T-cell (primary cell): ENCODE measurements at regions not wholly inside any gene's neighbourhood (a gene's known extent, or its start where the extent isn't known, plus 50 kb on each side); places are given as distances from the start of the nearest gene placed in this dataset.

Experiments used
- ATAC-seq, 4 experiments: fragments of 200-7000 bp in 3 of 4; fragments of 150-1000 bp in 1 of 4; cut with Tn5 transposase; replicated peaks in 1 of 4; 1 replicate in 3 of 4; 2 replicates in 1 of 4; pipeline ENCODE4 v1.10.0; 2021; ENCODE audit warnings: moderate library complexity in 3 of 4, mild to moderate bottlenecking in 2 of 4, moderate number of reproducible peaks in 1 of 4
- CTCF ChIA-PET, 2 donors: fragments of 300-600 bp; sonication (Branson Sonifier 250); formaldehyde crosslinking; loops; one replicate each; lab custom pipeline; 2022; ENCODE audit warnings: antibody characterized with exemption in 2 of 2; lab: Charles Lee
- POLR2A ChIA-PET, 2 donors: fragments of 300-600 bp; sonication (Branson Sonifier 250); formaldehyde crosslinking; loops; one replicate each; lab custom pipeline; 2022; ENCODE audit warnings: antibody characterized with exemption in 2 of 2; lab: Charles Lee
- DNase-seq, 35 experiments: peaks; one replicate each; pipeline versions ENCODE4 v3.0.0 to v3.0.0-alpha.2; 2013 to 2023
- H3K27ac ChIP-seq: one replicate; pipeline ENCODE4 v1.5.1; 2013; ENCODE audit warnings: low read length
- H3K27me3 ChIP-seq, 2 experiments: replicated peaks in 1 of 2; 1 replicate in 1 of 2; 2 replicates in 1 of 2; pipeline versions ENCODE4 v1.6.1 to v1.7.0; 2013; ENCODE audit warnings: low read length in 1 of 2, mixed read lengths in 1 of 2; ENCODE audit not compliant: control insufficient read depth in 2 of 2, insufficient read depth in 2 of 2; ENCODE audit errors: extremely low read depth in 1 of 2
- H3K36me3 ChIP-seq, 2 donors: 1 replicate in 1 of 2; 2 replicates in 1 of 2; pipeline versions ENCODE4 v1.6.1 to v1.7.0; 2013; ENCODE audit warnings: low read length in 1 of 2; ENCODE audit not compliant: control insufficient read depth in 2 of 2, insufficient read depth in 1 of 2; ENCODE audit errors: extremely low read depth in 1 of 2
- H3K4me1 ChIP-seq, 2 experiments: 1 replicate in 1 of 2; 2 replicates in 1 of 2; pipeline versions ENCODE4 v1.6.1 to v1.7.0; 2013; ENCODE audit warnings: low read length in 2 of 2, mixed read lengths in 1 of 2; ENCODE audit not compliant: insufficient read depth in 2 of 2, control insufficient read depth in 1 of 2; ENCODE audit errors: extremely low read depth in 1 of 2
- H3K4me3 ChIP-seq, 2 donors: 1 replicate in 1 of 2; 2 replicates in 1 of 2; pipeline versions ENCODE4 v1.5.1 to v1.7.0; 2013; ENCODE audit warnings: mild to moderate bottlenecking in 2 of 2, low read length in 1 of 2, moderate library complexity in 1 of 2; ENCODE audit not compliant: control insufficient read depth in 1 of 2; ENCODE audit errors: extremely low read depth in 1 of 2
- H3K9me3 ChIP-seq: 2 replicates; pipeline ENCODE4 v1.7.0; 2013
- H3K27ac Mint-ChIP-seq, 2 donors: one replicate each; pipeline ENCODE4 v1.8.0; 2020 to 2021; ENCODE audit warnings: mild to moderate bottlenecking in 2 of 2, mixed read lengths in 2 of 2
- H3K27me3 Mint-ChIP-seq, 2 donors: one replicate each; pipeline ENCODE4 v1.8.0; 2021 to 2022; ENCODE audit warnings: mixed read lengths in 2 of 2
- H3K36me3 Mint-ChIP-seq: one replicate; pipeline ENCODE4 v1.8.0; 2021; ENCODE audit warnings: mixed read lengths
- H3K4me1 Mint-ChIP-seq, 3 donors: one replicate each; pipeline ENCODE4 v1.8.0; 2020 to 2022; ENCODE audit warnings: mixed read lengths in 3 of 3, mild to moderate bottlenecking in 1 of 3
- H3K4me3 Mint-ChIP-seq, 3 donors: one replicate each; pipeline ENCODE4 v1.8.0; 2020 to 2022; ENCODE audit warnings: mild to moderate bottlenecking in 3 of 3, mixed read lengths in 3 of 3, moderate library complexity in 3 of 3
- H3K9me3 Mint-ChIP-seq, 3 donors: one replicate each; pipeline ENCODE4 v1.8.0; 2020 to 2022; ENCODE audit warnings: mixed read lengths in 3 of 3
- WGBS: methylation state at CpG from one replicate; pipeline ENCODE4 v1.1.5; 2013; ENCODE audit warnings: missing lambda C conversion rate; ENCODE audit not compliant: insufficient coverage; 5-methylcytosine and 5-hydroxymethylcytosine counted together

DNA sequence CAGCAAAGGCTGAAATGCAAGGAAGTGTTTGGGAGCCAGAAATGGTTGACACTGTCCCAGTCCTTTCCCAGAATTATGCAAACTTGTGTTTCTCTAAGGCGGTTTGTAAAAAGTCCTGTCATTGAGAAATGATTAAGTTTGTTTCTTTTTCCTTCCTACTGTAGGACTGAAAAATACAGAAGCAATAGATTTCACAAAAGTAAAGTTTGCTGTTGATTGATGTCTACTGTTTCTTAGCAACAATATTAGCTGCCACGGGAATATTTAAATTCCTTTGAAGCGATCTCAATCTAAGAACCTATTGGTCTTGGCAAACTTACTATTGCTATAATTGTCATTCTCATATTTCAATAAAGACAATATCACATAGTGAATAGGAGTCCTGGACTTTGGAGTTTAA lies 100.7 kb upstream of the IL12A start:
- H3K36me3 ChIP-seq: no peaks in the 10 kb centered on the region
- ATAC-seq (no peak), DNase-seq (no peak)
- H3K4me3 Mint-ChIP-seq: no peak overlapping the region
- H3K27me3 Mint-ChIP-seq: no peaks in the 10 kb centered on the region
- H3K4me1 Mint-ChIP-seq: no peaks in the 10 kb centered on the region
- peaks cover 0 to 3% of the 10 kb centered on the region in 2 experiments for H3K27me3 ChIP-seq
- no peaks in the 10 kb centered on the region for H3K9me3 Mint-ChIP-seq
- no peaks in the 10 kb centered on the region for H3K36me3 Mint-ChIP-seq
- H3K4me3 ChIP-seq: no peak overlapping the region
- ChIA-PET CTCF (interaction anchor here (0.6 to 2.1 kb wide), 2 partner anchors 511 to 526 kb away, joined by 6 to 8 read pairs; partner anchors contain the start of gene IFT80 (in 1 of the 2)), POLR2A (interaction anchor here in 1 of 2 donors (0.6 kb wide), 1 partner anchor 26 kb away, joined by 4 read pairs; no protein-coding TSS in a partner anchor)
- H3K27ac ChIP-seq: no peak overlapping the region
- WGBS: no CpG with 5 or more reads among the region's 3 CpGs
- no peak overlapping the region for H3K27ac Mint-ChIP-seq
- no peaks in the 10 kb centered on the region for H3K9me3 ChIP-seq
- no peaks in the 10 kb centered on the region for H3K4me1 ChIP-seq

DNA sequence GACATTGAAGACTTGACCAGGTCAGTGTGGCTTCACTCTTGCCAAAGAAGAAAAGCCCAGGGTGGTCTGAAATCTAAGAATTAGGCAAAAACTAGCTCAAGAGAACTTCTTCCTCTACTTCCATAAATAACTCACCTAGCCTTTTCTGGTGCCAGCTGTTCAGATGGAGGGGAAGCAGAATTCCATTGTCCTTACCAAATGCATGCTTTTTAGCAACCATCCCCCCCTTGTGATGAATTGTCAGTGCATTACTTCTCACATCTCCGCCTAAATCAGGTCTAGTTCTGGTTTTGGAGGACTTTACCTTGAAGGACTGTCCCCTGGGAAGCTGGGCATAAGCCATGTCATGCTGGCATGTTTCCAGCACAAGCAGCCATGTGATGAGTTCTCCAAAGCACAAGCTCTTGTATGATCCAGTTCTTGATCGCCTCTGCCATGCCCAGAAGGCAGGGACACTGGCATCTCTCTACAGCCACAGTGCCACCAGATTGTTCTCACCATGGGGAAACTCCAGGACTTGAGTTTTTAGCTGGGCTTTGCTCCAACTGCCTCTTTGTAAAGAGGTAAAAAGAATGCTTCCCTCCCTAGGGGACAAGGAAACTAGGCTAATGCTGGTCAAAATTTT lies 96.4 kb upstream of the IL12A start:
- no peak overlapping the region for H3K4me3 ChIP-seq
- ATAC-seq (no peak), DNase-seq (no peak)
- no peaks in the 10 kb centered on the region for H3K4me1 ChIP-seq
- POLR2A ChIA-PET: no interaction called here
- no peaks in the 10 kb centered on the region for H3K36me3 Mint-ChIP-seq
- H3K4me3 Mint-ChIP-seq: no peak overlapping the region
- no peaks in the 10 kb centered on the region for H3K9me3 ChIP-seq
- peaks cover 0 to 4% of the 10 kb centered on the region in 2 donors for H3K27me3 Mint-ChIP-seq
- WGBS: 73% methylated on average over 2 of the region's 2 CpGs
- no peak overlapping the region for H3K27ac ChIP-seq
- peaks cover 0 to 2% of the 10 kb centered on the region in 2 experiments for H3K27me3 ChIP-seq
- H3K27ac Mint-ChIP-seq: no peak overlapping the region
- no peaks in the 10 kb centered on the region for H3K36me3 ChIP-seq
- H3K9me3 Mint-ChIP-seq: no peaks in the 10 kb centered on the region
- no peaks in the 10 kb centered on the region for H3K4me1 Mint-ChIP-seq
- CTCF ChIA-PET: interaction anchor here in 1 of 2 donors (0.5 kb wide), 1 partner anchor 1065 kb away, joined by 3 read pairs; no protein-coding TSS in a partner anchor

GRCh38 chr3:159892801-159893200 lies 95.8 kb upstream of the IL12A start:
- POLR2A ChIA-PET: no interaction called here
- ATAC-seq: no peak
- Histone ChIP-seq H3K4me1 (no peaks in the 10 kb centered on the region), H3K9me3 (no peaks in the 10 kb centered on the region), H3K27me3 (peaks cover 0 to 2% of the 10 kb centered on the region in 2 experiments), H3K4me3 (no peak overlapping the region), H3K36me3 (no peaks in the 10 kb centered on the region), H3K27ac (no peak overlapping the region)
- no peaks in the 10 kb centered on the region for H3K4me1 Mint-ChIP-seq
- H3K27me3 Mint-ChIP-seq: peaks cover 0 to 4% of the 10 kb centered on the region in 2 donors
- no CpG with 5 or more reads among the region's 1 CpG for WGBS
- H3K27ac Mint-ChIP-seq: no peak overlapping the region
- DNase-seq: no peak
- no peaks in the 10 kb centered on the region for H3K9me3 Mint-ChIP-seq
- H3K36me3 Mint-ChIP-seq: no peaks in the 10 kb centered on the region
- H3K4me3 Mint-ChIP-seq: no peak overlapping the region
- CTCF ChIA-PET: interaction anchor here in 1 of 2 donors (0.5 kb wide), 1 partner anchor 1064 kb away, joined by 3 read pairs; no protein-coding TSS in a partner anchor

- Histone ChIP-seq H3K4me1 (no peaks in the 10 kb centered on the region), H3K36me3 (no peaks in the 10 kb centered on the region), H3K27ac (no peak overlapping the region), H3K9me3 (no peaks in the 10 kb centered on the region), H3K27me3 (peaks cover 0 to 2% of the 10 kb centered on the region in 2 experiments), H3K4me3 (no peak overlapping the region)
- ATAC-seq (no peak), DNase-seq (no peak)
- Mint-ChIP-seq H3K4me3 (no peak overlapping the region), H3K9me3 (no peaks in the 10 kb centered on the region), H3K4me1 (no peaks in the 10 kb centered on the region), H3K27me3 (peaks cover 0 to 7% of the 10 kb centered on the region in 2 donors), H3K27ac (no peak overlapping the region), H3K36me3 (no peaks in the 10 kb centered on the region)
- CTCF ChIA-PET: interaction anchor here in 1 of 2 donors (1.6 kb wide), 1 partner anchor 10 kb away, joined by 6 read pairs; no protein-coding TSS in a partner anchor
- WGBS: 86% methylated on average over 2 of the region's 4 CpGs
- POLR2A ChIA-PET: no interaction called here
Measured at GRCh38 chr3:159894386-159894785, 94.2 kb upstream of the IL12A start.

GRCh38 chr3:159895430-159895829 lies 93.2 kb upstream of the IL12A start:
- ATAC-seq (no peak), DNase-seq (no peak)
- 73% methylated on average over 1 of the region's 2 CpGs for WGBS
- no peak overlapping the region for H3K4me3 Mint-ChIP-seq
- Histone ChIP-seq H3K4me1 (no peaks in the 10 kb centered on the region), H3K4me3 (no peak overlapping the region), H3K36me3 (no peaks in the 10 kb centered on the region), H3K27me3 (peaks cover 0 to 2% of the 10 kb centered on the region in 2 experiments), H3K9me3 (no peaks in the 10 kb centered on the region), H3K27ac (no peak overlapping the region)
- H3K36me3 Mint-ChIP-seq: no peaks in the 10 kb centered on the region
- H3K4me1 Mint-ChIP-seq: no peaks in the 10 kb centered on the region
- H3K9me3 Mint-ChIP-seq: no peaks in the 10 kb centered on the region
- H3K27ac Mint-ChIP-seq: no peak overlapping the region
- peaks cover 2 to 7% of the 10 kb centered on the region in 2 donors for H3K27me3 Mint-ChIP-seq
- ChIA-PET CTCF (interaction anchor here (1.0 to 1.6 kb wide), 2 partner anchors 10 to 11 kb away, joined by 4 to 6 read pairs; no protein-coding TSS in a partner anchor), POLR2A (no interaction called here)

GRCh38 chr3:159896543-159896942 lies 92.1 kb upstream of the IL12A start:
- Histone ChIP-seq H3K4me1 (no peaks in the 10 kb centered on the region), H3K9me3 (no peaks in the 10 kb centered on the region), H3K27me3 (peaks cover 0 to 2% of the 10 kb centered on the region in 2 experiments), H3K36me3 (no peaks in the 10 kb centered on the region), H3K27ac (no peak overlapping the region), H3K4me3 (no peak overlapping the region)
- no peaks in the 10 kb centered on the region for H3K36me3 Mint-ChIP-seq
- H3K9me3 Mint-ChIP-seq: no peaks in the 10 kb centered on the region
- ChIA-PET CTCF (no interaction called here), POLR2A (interaction anchor here in 1 of 2 donors (0.6 kb wide), 1 partner anchor 477 kb away, joined by 7 read pairs; no protein-coding TSS in a partner anchor)
- no peak overlapping the region for H3K4me3 Mint-ChIP-seq
- no peak for ATAC-seq
- 100% methylated on average over 1 of the region's 1 CpG for WGBS
- no peak for DNase-seq
- no peaks in the 10 kb centered on the region for H3K4me1 Mint-ChIP-seq
- peaks cover 8 to 13% of the 10 kb centered on the region in 2 donors for H3K27me3 Mint-ChIP-seq
- H3K27ac Mint-ChIP-seq: no peak overlapping the region
